Stimulated activated CD4-positive, alpha-beta T cell treated with anti-CD3 and anti-CD28 coated beads, Interleukin-1b, Interleukin-23, amount 100 ng/mL, for 4 hours (primary cell): ENCODE measurements at regions not wholly inside any gene's neighbourhood (a gene's known extent, or its start where the extent isn't known, plus 50 kb on each side); places are given as distances from the start of the nearest gene placed in this dataset.

Source experiments
- DNase-seq, 2 donors: peaks; one replicate each; pipeline ENCODE4 v3.0.0-alpha.2; 2020; ENCODE audit warnings: low read depth in 2 of 2

- no peak for DNase-seq
Measured at GRCh38 chr11:15536438-15536837, 421.7 kb downstream of the INSC start.

DNA sequence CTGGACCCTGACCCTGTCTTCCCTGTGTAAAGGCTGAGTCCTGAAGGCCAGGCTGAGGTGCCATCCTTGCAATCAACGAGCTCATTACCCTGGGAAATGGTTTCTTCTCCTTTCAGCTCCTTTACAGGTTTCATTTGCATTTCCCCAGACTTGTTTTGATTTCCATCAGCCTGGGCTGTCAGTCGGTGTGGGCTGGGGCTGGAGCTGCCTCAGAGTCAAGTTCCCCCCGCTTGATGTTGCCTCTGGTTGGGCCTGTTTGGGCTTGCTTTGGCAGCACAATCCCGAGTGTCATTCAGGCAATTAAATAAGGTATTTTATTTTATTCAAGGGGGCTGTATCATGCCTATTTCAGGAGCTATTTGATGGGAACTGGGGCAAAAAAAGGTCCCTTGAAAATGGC lies 424.9 kb downstream of the INSC start:
- no peak for DNase-seq

- no peak for DNase-seq
Measured at GRCh38 chr11:15541079-15541478, 426.4 kb downstream of the INSC start.

- no peak for DNase-seq
Measured at GRCh38 chr11:15544353-15544752, 429.6 kb downstream of the INSC start.

- DNase-seq, result no peak
Measured at GRCh38 chr11:15547685-15548084, 433.0 kb downstream of the INSC start.

- no peak for DNase-seq
Measured at GRCh38 chr11:15551901-15552851, 437.5 kb downstream of the INSC start.

DNA sequence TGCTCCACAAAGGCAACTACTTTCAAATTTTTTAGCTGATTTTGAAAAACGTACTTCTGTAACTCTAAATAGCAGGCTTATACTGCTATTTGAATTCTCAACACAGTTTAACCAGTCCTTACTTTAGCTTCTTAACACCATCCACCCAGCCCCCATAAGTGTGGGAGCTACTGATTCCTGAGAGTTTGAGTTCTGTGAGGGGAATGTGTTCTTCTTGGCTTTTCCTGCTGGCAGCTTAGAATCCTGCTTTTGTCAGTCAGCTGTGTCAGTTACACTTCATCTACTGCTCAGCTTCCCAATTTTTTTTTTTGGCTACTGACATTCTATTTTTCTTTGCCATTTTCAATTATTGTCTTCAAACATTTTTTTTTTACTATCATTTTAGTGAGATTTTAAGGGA lies 440.4 kb downstream of the INSC start:
- no peak for DNase-seq

DNA sequence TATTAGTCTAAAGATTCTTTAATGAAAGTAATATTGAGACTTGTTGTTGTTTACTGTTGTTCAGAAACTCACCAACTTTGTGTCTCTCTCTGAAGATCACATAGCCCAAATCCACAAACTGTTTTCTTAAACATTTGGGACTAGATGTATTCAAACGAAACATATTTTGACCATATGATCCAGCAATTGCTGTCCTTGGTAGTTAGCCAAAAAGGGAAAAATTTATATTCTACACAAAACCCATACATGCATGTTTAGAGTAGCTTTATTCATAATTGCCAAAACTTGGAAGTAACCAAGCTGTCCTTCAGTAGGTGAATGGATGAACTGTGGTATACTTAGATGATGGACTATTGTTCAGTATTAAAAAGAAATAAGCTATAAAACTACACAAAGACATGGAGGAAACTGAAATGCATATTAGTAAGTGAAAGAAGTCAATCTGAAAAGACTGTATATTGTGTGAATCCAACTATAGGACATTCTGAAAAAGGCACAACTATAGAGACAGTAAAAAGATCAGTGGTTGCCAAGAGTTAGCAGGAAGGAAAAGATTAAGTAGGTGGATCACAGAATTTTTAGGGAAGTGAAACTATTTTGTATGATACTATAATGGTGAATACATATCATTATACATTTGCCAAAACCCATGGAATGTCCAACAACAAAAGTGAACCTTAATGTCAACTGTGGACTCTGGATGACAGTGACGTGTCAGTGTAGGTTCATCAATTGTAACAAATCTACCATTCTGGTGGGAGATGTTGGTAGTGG lies 442.9 kb downstream of the INSC start:
- no peak for DNase-seq

DNA sequence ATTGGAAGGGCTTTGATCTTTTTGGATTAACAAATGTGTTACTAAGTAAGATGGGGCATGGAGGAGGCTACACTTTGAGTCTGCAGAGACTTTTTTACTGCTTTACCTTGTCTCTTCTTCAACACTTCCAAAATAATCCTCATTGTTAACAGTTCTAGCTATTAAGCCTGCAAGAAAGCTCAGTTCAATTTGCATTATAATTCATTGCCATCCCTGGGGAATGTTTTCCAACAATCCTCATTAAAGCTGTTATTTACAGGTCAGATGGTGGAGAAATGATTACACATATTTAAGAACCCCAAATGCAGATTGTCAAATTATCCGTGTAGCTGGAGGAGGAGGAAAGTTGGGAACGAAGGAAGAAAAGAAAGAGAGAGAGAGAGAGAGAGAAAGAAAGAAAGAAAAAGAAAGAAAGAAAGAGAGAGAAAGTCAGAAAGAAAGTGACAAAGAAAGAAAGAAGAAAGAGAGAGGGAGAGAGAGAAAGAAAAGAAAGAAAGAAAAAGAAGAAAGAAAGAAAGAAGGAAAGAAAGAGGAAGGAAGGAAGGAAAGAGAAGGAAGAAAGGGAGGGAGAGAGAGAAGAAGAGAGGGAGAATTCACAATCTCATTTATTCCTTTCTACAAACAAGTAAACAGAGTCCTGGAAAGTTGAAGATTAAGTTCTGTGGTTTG lies 443.9 kb downstream of the INSC start:
- DNase-seq, result no peak

DNA sequence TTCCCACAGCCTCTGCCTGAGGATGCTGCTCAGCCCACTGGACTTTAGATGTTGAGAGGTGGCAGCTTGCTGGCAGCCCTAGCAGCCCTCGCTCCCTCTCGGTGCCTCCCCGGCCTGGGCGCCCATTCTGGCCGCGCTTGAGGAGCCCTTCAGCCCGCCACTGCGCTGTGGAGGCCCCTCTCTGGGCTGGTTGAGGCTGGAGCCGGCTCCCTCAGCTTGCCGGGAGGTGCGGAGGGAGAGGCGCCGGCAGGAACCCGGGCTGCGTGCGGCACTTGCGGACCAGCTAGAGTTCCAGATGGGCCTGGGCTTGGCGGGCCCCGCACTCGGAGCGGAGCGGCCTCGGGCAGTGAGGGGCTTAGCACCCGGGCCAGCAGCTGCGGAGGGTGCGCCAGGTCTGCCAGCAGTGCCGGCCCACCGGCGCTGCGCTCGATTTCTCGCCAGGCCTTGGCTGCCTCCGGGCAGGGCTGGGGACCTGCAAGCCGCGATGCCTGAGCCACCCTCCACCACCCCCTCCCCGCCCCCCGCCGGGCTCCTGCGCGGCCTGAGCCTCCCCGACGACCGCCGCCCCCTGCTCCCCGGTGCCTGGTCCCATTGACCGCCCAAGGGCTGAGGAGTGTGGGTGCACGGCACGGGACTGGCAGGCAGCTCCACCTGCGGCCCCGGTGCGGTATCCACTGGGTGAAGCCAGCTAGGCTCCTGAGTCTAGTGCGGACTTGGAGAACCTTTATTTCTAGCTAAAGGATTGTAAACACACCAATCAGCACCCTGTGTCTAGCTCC lies 446.2 kb downstream of the INSC start:
- DNase-seq, result no peak

GRCh38 chr11:15562230-15562629 lies 447.5 kb downstream of the INSC start:
- DNase-seq, result no peak

DNA sequence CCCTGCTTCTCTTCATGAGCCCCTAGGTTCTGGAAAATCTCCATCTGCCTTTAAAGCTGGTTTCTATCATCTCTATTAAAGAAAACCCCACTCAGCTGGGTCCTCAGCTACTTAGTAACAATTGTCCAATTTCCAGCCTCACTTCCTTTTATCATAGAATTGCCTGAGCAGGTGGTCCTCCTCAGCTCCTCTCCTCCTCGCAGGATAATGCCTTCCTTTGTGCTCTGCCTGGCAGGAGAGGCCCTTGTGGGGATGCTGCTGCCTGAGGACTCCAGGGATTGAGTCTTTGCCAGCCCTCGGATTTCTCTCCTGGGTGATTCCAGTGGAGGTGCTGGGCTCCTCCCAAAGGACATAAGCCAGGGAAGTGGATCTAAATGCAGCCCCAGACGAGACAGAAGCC lies 448.3 kb downstream of the INSC start:
- DNase-seq, result no peak

GRCh38 chr11:15565880-15566279 lies 451.2 kb downstream of the INSC start:
- no peak for DNase-seq

DNA sequence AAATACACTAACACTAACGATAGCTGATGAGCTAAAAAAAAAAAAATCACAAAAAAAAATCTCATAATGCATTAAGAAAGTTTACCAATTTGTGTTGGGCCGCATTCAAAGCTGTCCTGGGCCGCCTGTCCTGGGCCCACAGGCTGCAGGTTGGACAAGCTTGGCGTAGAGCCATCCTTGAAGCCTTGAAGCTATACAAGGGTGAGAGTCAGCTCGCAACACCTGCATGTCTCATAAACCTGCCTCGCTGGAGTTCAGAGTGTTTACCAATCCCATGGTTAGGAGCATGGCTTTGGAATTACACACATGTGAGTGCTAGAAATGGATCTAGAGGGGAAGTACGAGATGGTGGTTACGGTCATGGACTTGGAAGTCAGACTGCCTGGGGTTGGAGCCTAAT lies 453.7 kb downstream of the INSC start:
- DNase-seq, result no peak

- no peak for DNase-seq
Measured at GRCh38 chr11:15569305-15570025, 454.7 kb downstream of the INSC start.

GRCh38 chr11:15575409-15575808 lies 460.7 kb downstream of the INSC start:
- no peak for DNase-seq

DNA sequence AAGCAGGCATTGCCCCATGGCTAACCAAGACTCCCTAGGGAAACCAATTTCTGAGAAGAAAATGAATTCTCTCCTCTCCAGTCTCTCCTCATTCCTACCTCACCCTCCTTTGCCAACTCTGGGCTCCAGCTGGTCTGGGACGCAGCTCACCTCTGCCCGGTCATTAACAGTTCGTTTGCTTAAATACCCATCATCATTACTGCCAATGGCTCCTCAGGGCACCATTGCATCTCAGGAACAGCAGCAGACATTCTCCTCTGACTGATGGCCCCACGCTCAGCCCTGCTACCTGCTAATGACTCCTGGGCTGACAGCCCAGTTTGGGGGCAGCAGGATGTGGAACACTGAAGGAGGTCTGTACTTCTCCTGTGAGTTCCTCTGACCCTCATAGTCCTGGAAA lies 462.0 kb downstream of the INSC start:
- no peak for DNase-seq

- no peak for DNase-seq
Measured at GRCh38 chr11:15577519-15577918, 462.8 kb downstream of the INSC start.

- DNase-seq, result no peak
Measured at GRCh38 chr11:15579287-15580001, 464.7 kb downstream of the INSC start.

GRCh38 chr11:15580056-15580774 lies 465.5 kb downstream of the INSC start:
- DNase-seq, result no peak
